Activated CD4-positive, alpha-beta T cell treated with anti-CD3 and anti-CD28 coated beads, Interleukin-10, Interleukin-2, amounts not matched to agents 100 ng/mL and 50 ng/mL, durations not matched to agents 16 hours and 8 hours (primary cell): ENCODE measurements at regions not wholly inside any gene's neighbourhood (a gene's known extent, or its start where the extent isn't known, plus 50 kb on each side); places are given as distances from the start of the nearest gene placed in this dataset.

ENCODE experiments used
- DNase-seq: peaks from one replicate; pipeline ENCODE4 v3.0.0-alpha.2; 2020

GRCh38 chr6:105786890-105787655, 299.1 kb upstream of the PRDM1 start:
- peak; percentile 89 for DNase-seq

DNA sequence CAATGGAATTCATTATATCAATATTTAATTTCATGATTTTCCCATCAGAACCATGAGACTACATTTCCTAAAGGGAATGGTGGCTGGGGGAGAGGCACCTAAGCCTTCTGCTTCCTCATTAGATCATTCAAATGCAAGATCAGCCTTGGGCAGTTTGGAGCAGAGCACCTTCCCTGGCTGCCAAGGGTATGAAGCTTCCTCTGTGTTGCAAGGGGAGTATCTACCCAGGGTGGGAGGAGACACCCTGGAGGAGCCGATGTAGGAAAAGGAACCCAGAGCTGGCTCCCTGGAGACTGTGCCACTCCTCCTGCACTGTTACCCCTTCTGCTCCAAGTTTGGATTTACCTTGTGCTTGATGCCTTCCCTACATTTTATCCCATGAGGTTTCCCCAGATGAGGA, 299.7 kb upstream of the PRDM1 start:
- DNase-seq, result no peak

- DNase-seq, result no peak
Observed at GRCh38 chr6:105785066-105785811, 300.9 kb upstream of the PRDM1 start.

DNA sequence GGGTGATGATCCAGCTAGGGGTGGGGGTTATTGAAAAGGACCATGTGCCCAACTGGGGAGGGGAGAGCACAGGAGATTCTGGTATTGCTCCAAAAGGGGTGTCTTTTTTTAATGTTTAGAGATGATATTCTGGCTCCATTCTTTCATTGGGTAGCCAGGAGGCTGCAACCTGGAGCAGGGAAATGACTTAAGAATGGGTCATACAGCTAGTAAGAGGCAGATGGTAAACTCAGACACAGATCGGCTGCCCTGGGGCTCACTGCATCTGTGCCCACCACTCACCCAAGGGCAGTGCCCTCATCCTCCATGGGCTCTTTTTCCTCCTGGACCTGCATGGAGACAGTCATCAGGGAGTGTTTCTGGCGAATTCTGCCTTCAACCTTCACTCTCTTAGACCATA, 302.0 kb upstream of the PRDM1 start:
- DNase-seq, result no peak

- DNase-seq, result no peak
Observed at GRCh38 chr6:105783333-105783935, 302.7 kb upstream of the PRDM1 start.

DNA sequence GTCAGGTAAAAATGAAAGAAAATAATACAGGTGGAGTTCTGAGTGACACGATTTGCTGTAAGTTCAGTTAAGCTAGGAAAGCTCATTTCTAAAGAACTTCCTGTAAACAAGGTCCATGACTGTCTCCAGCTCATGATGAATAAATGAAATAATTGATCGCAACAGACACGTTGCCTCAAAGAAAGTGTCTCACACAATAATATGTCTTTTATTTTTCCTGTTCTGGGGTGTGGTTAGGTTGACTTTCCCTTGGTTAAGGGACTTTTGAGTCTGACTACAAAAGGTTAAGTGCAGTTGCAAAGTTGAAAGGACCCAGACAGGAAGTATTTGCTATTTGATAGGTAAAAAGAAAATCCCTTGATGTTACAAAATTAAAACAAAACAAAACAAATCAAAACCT, 304.2 kb upstream of the PRDM1 start:
- peak; percentile 39 for DNase-seq

DNA sequence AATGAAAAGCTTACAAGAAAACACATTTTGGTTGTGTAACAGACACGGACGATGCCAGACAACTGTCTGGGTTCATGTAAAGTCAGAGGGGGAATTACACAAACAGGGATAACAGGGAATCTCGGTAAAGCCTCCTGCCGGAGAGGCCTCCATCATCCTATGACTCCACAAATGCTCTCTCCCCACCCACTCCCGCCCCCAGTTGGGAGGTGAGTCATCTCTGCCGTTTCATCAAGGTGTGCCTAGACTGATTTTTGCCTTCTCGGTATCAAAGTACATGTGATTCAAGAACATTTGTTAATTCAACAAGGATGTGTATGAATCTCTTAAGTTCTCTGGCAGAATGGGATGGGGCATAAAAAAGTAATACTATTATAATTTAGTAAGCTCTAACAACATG, 304.9 kb upstream of the PRDM1 start:
- peak; percentile 65 for DNase-seq

DNA sequence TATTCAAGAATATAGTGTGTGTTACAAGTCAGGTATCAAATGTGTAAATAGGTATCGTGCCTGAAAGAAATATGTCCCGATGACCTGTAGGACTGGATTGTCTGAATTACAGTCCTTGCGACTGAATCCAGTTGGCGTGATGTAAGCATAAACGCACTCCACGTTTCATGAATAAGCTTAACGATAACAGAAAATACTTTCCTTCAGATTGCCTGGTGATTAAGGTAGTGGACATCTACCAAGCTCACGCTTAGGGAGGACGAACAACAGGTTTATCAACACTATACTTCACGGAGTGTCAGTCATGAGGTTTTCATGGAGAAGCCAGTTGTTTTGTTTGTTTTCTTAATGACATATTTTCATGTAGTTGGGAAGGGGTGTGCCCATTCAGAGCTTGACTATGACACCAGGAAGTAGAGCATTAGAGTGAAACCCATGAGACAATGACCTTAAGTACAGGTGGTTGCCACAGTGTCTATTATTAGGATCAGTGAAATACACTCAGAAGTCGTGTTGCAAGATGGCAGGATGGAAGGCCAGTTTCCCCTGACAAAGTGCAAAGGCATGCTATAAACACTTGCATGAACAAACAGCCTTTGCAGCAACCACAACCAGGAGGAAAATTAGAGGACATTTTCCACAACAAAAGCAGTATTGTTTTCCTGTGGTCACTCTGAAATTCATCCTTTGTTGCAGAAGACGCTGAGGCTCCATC, 305.8 kb upstream of the PRDM1 start:
- DNase-seq, result no peak

DNA sequence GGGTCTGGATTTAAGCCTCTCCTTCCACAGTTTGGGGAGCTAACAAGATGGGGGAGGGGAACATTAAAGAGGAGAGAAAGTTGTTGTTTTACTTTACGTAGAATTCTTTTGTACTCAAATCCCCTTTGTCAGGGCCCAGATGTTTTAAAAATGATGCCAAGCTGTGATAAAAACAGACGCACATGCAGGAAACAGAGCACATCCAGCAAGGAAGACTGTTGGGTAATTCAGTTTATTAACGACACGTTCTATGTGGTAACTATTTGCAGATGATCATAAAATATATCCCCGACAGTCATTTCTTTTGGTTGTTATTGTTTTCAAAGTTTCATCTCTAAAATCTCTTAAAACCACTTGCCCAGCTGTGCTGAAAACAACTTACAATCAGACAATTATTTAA, 307.0 kb upstream of the PRDM1 start:
- DNase-seq, result no peak

- no peak for DNase-seq
Observed at GRCh38 chr6:105775095-105775494, 311.0 kb upstream of the PRDM1 start.

GRCh38 chr6:105774247-105774646, 311.9 kb upstream of the PRDM1 start:
- no peak for DNase-seq

- no peak for DNase-seq
Observed at GRCh38 chr6:105771313-105771970, 314.7 kb upstream of the PRDM1 start.

DNA sequence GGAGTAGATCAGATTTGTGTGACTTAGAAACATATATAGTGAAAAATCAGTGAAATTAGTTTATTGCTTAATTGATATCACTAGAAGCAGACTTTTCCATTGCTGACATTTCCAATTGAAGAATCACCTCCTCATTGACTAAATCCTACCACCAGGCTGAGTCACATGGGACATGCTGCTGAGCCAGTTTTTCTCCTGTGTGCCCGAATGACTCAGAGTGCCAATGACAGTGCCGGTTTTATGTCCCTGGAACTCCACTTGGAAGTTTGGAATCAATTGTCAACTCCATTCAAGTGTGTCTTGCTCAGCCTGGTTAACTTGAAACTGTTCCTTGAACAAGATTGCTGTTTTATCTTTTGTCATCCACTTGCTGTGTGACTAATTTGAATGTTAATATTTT, 316.1 kb upstream of the PRDM1 start:
- no peak for DNase-seq

GRCh38 chr6:105769197-105769596, 316.9 kb upstream of the PRDM1 start:
- DNase-seq, result no peak

GRCh38 chr6:105767541-105767940, 318.6 kb upstream of the PRDM1 start:
- DNase-seq, result no peak

GRCh38 chr6:105765239-105765638, 320.9 kb upstream of the PRDM1 start:
- no peak for DNase-seq

DNA sequence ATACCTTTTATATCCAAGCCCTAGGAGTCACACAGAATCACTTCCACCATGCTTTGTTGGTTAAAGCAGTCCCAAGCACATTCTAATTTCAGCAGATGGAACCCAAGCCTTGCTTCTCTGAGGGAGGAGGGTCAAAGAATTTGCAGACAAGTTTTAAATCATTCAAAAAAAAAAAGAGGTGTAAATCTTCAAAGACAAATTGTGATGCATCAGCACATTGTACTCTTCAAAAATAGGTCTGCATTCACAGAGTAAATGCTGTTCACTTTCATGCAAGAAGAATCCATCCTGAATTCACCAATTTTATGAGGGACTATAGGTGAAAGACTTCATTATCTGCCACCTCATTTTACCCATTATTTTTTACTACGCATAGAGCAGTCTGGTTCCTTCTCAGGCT, 321.8 kb upstream of the PRDM1 start:
- DNase-seq, result no peak

DNA sequence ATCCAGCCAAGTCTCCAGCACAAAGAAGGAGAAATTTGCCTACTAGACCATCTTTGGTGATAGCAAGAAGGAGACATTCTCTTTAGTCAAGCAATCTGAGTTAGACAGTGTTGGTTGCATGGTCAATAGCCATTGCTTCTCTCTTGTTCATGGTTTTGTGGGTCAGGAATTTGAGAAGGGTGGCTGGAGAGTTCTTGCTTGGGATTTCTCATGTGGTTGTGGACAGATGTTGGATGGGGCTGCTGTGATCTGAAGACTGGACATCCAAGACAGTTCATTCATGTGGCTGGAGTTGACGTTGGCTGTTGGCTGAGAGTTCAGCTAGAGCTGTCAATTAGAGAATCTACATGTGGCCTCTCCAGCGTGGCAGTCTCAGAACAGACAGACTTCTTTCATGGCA, 322.3 kb upstream of the PRDM1 start:
- no peak for DNase-seq

GRCh38 chr6:105760746-105761145, 325.4 kb upstream of the PRDM1 start:
- DNase-seq, result no peak

- no peak for DNase-seq
Observed at GRCh38 chr6:105759946-105760345, 326.2 kb upstream of the PRDM1 start.

DNA sequence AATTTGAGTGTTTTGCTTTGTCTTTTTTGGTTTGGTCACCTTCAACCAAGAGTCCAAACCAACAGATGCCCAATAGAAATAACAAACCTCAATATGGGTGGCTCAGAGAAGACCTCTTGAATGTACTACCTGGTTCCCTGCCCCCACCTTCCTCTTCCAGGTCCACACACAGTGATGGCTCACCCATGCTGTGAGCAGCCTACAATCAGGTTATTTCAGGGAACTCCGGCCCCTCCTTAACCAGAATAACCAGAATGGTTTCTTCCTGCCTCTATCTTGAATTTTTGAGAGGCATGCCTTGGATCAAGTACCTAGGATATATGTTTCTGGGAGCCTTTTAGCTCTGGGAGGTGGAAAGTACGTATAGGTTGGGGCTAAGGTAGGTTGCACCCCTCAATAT, 327.1 kb upstream of the PRDM1 start:
- no peak for DNase-seq

GRCh38 chr6:105757512-105758200, 328.5 kb upstream of the PRDM1 start:
- peak; percentile 81 for DNase-seq
